ENCODE measurements at regions not wholly inside any gene's neighbourhood (a gene's known extent, or its start where the extent isn't known, plus 50 kb on each side); places are given as distances from the start of the nearest gene placed in this dataset.

GRCh38 chr11:33988586-33989370, 62.8 kb upstream of the CAPRIN1 start:
- no peak for TF ChIP-seq CTCF (conservative IDR thresholded peaks at IDR 0.05; ENCODE audit: low read length)
- TF ChIP-seq EZH2phosphoT487 (IDR thresholded peaks at IDR 0.05; ENCODE audit: borderline replicate concordance) = no peak
